Liver (tissue), 3 donors: ENCODE measurements at regions not wholly inside any gene's neighbourhood (a gene's known extent, or its start where the extent isn't known, plus 50 kb on each side); places are given as distances from the start of the nearest gene placed in this dataset.

Source experiments
- ATF3 ChIP-seq: IDR thresholded peaks from 2 replicates; pipeline ENCODE4 v1.6.1; 2016; ENCODE audit warnings: antibody characterized with exemption
- CTCF ChIP-seq: fragments of 150-350 bp; IDR thresholded peaks from 2 replicates; pipeline ENCODE4 v1.5.1; 2017; ENCODE audit warnings: improper control_type of control experiment, low read depth, low read length; ENCODE audit not compliant: missing input control
- FOXA1 ChIP-seq: IDR thresholded peaks from 2 replicates; pipeline ENCODE4 v1.6.1; 2016; ENCODE audit warnings: antibody characterized with exemption
- GABPA ChIP-seq, 2 donors: IDR thresholded peaks in 1 of 2; conservative IDR thresholded peaks in 1 of 2; 2 replicates each; pipeline ENCODE4 v1.6.1; 2016; ENCODE audit warnings: antibody characterized with exemption in 2 of 2, mild to moderate bottlenecking in 1 of 2, moderate library complexity in 1 of 2
- MAX ChIP-seq: IDR thresholded peaks from 2 replicates; pipeline ENCODE4 v1.6.1; 2016; ENCODE audit warnings: antibody characterized with exemption
- NR2F2 ChIP-seq: IDR thresholded peaks from 2 replicates; pipeline ENCODE4 v1.6.1; 2016; ENCODE audit warnings: antibody characterized with exemption
- RAD21 ChIP-seq, 2 donors: IDR thresholded peaks; 2 replicates each; pipeline ENCODE4 v1.6.1; 2016; ENCODE audit warnings: antibody characterized with exemption in 2 of 2, mild to moderate bottlenecking in 2 of 2
- REST ChIP-seq: IDR thresholded peaks from 2 replicates; pipeline ENCODE4 v1.6.1; 2016; ENCODE audit warnings: antibody characterized with exemption, mild to moderate bottlenecking
- RXRA ChIP-seq, 2 donors: IDR thresholded peaks; 2 replicates each; pipeline ENCODE4 v1.6.1; 2017 to 2018; ENCODE audit warnings: antibody characterized with exemption in 2 of 2, mild to moderate bottlenecking in 1 of 2
- SP1 ChIP-seq: IDR thresholded peaks from 2 replicates; pipeline ENCODE4 v1.6.1; 2018; ENCODE audit warnings: antibody characterized with exemption, mild to moderate bottlenecking
- YY1 ChIP-seq: IDR thresholded peaks from 2 replicates; pipeline ENCODE4 v1.6.1; 2016; ENCODE audit warnings: antibody characterized with exemption, mild to moderate bottlenecking
- ZBTB33 ChIP-seq: IDR thresholded peaks from 2 replicates; pipeline ENCODE4 v1.6.1; 2016; ENCODE audit warnings: antibody characterized with exemption
- donor health status: healthy.
- donor health status: healthy.

GRCh38 chr7:35501681-35502080 lies 193.3 kb downstream of the HERPUD2 start:
- no peak for TF ChIP-seq CTCF
- TF ChIP-seq RAD21 (IDR thresholded peaks at IDR 0.05): no peak
- no peak for TF ChIP-seq RXRA (IDR thresholded peaks at IDR 0.05)
- no peak for TF ChIP-seq SP1
- no peak for TF ChIP-seq MAX
- no peak for TF ChIP-seq FOXA1
- TF ChIP-seq GABPA (IDR thresholded peaks at IDR 0.05 in 1 of 2, conservative IDR thresholded peaks at IDR 0.05 in 1 of 2): no peak
- no peak for TF ChIP-seq ATF3
- no peak for TF ChIP-seq REST
- no peak for TF ChIP-seq NR2F2
- no peak for TF ChIP-seq YY1
- TF ChIP-seq ZBTB33: no peak
